Cardiac fibroblast (primary cell): ENCODE measurements at regions not wholly inside any gene's neighbourhood (a gene's known extent, or its start where the extent isn't known, plus 50 kb on each side); places are given as distances from the start of the nearest gene placed in this dataset.

Experiments used
- DNase-seq, 2 donors: peaks; one replicate each; pipeline versions ENCODE4 v3.0.0 to v3.0.0-alpha.2; 2010; ENCODE audit warnings: low read depth in 2 of 2
- H3K4me3 ChIP-seq, 2 donors: replicated peaks in 1 of 2; 1 replicate in 1 of 2; 2 replicates in 1 of 2; pipeline ENCODE4 v1.5.1; 2011; ENCODE audit warnings: low read depth in 2 of 2, low read length in 2 of 2, mild to moderate bottlenecking in 2 of 2, moderate library complexity in 1 of 2
- CTCF ChIP-seq: IDR thresholded peaks from one replicate; pipeline ENCODE4 v1.5.1; 2011; ENCODE audit warnings: low read depth, mild to moderate bottlenecking, low read length, inconsistent platforms

DNA sequence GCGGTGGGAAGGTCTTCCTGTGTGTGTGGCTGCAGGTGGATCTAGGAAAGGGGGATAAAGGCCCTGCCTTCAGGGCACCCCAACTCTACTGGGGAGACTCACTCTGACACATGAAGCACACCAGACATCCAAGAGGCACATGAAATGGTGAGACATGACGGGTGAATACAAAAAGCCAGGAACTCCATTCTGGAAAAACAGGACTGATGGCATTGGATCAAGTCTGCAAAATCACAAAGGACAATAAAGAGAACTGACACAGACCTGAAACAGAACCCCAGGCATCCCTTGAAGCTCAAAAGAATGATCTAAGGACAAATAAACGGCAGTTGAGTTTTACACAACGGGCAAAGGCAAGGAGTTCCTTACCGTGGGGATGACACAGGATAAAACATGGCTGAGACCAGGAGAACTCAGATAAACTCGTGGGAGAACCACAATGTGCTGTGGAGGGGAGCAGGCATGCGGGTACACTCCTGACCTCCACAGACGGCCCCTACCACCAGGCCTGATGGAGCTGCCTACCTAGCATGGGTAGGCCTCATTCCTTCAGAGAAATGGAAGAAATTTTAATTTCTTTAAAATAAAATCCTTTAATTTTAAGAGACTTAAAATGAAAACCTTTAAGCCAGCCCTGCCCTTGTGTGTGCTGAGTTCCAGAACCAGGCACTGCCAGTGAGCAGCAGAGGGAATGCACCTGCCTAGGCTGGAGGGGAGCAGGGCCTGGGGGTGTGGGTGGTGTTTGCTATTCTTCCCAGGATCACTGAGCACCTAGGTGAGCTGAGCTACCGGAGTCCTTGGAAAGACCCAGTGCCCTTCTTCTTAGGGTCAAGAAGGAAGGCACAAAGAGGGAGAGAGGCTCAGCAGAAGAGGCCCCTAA is 100.1 kb downstream of the SINHCAF start:
- no peak for DNase-seq
- no peak for TF ChIP-seq CTCF
- no peak overlapping the region for H3K4me3 ChIP-seq

GRCh38 chr12:31226639-31227038 is 99.3 kb downstream of the SINHCAF start:
- no peak overlapping the region for H3K4me3 ChIP-seq
- no peak for DNase-seq
- no peak for TF ChIP-seq CTCF

GRCh38 chr12:31227401-31227981 is 98.5 kb downstream of the SINHCAF start:
- DNase-seq: no peak
- no peak for TF ChIP-seq CTCF
- no peak overlapping the region for H3K4me3 ChIP-seq

- no peak for TF ChIP-seq CTCF
- DNase-seq: no peak
- no peak overlapping the region for H3K4me3 ChIP-seq
Observed at GRCh38 chr12:31228811-31229792, 96.8 kb downstream of the SINHCAF start.

DNA sequence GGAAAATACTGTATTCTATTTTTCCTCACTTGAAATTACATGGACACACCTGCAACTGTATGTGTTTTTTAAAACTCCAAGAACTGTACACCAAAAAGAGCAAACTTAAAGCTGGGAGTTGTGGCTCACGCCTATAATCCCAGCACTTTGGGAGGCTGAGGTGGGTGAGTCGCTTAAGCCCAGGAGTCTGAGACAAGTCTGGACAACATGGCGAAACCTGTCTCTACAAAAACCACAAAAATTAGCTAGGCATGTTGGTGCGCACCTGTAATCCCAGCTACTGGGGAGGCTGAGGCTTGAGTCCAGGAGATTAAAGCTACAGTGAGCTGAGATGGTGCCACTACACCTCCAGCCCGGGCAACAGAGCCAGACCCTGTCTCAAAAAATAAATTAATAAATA is 95.9 kb downstream of the SINHCAF start:
- TF ChIP-seq CTCF: no peak
- no peak for DNase-seq

More for the DNA sequence above, 95.9 kb downstream of the SINHCAF start:
- no peak overlapping the region for H3K4me3 ChIP-seq
